ELR (cell line): ENCODE measurements at regions not wholly inside any gene's neighbourhood (a gene's known extent, or its start where the extent isn't known, plus 50 kb on each side); places are given as distances from the start of the nearest gene placed in this dataset.
"Not testable (repeated sequence)": the region's sequence is repeated elsewhere in the genome, so short reads cannot be mapped to it uniquely, and the experiment has no call there.

Experiments
- DNase-seq: peaks from one replicate; pipeline ENCODE4 v3.0.0-alpha.2; 2015; ENCODE audit warnings: low read depth

DNA sequence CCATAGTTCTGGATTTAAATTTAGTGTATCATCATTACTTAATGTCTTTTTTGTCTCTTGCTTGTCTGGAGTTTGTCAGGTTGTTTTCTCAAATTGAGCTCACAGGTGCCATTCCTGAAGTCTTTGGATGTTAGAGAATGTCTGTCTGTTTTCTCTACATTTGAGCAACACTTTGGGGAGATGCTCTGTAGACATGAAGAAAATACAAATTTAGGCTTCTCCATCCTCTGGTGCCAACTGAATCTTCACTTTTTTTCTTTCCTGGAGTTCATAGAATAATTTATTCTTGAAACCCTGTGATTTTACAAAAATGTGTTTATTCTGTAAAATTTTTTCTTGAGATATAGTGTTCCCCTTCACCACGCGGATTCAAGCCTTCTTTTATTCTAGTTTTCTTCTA, 256.4 kb upstream of the HDAC4 start:
- DNase-seq = no peak

DNA sequence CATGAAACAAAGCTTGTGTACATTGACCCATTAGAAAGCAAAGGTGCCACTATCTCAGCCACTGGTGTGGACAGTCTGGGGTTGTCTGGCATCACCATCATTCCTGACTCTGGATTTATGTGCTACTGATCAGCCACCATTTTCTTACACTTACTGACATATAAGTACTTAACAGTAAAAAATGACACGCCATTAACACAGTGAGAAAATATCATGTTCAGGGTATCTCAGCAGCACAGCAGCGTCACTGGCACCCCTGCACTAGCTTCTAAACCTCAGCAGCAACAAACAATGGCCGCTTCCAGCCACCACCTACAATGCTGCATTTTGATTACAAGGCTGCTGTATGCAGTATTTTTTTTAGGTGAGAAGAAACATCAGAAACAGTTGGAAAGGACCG, 253.4 kb upstream of the HDAC4 start:
- no peak for DNase-seq

DNA sequence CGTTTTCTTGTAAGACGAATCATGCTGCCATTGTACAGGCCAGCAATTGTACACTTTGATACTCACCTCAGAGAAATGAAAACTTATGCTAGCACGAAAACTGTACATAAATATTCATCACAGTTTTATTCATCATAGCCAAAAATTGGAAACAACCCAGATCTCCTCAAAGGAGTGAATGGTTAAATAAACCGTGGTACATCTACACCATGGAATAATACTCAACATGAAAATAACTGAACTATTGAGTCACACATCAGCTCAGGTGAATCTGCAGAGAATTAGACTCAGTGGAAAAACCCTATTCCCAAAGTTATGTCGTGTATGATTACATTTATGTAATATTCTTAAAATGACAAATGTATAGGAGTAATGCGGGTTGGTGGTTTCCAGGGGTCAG, 251.0 kb upstream of the HDAC4 start:
- DNase-seq = no peak

DNA sequence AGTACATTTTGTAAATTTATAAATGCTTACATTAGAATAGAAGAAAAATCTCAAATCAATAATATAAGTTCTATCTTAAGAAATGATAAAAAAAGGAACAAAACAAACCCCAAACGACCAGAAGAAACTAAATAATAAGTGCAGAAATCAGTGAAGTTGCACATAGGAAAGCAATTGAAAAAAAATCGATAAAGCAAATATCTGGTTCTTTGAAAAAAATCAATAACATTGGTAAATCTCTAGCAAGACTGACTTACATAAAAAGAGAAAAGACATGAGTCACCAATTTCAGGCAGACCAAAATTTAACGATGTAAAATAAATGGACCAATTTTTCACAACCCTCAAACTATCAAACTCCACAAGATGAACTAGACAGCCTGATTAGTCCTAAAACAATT, 249.9 kb upstream of the HDAC4 start:
- DNase-seq = no peak

DNA sequence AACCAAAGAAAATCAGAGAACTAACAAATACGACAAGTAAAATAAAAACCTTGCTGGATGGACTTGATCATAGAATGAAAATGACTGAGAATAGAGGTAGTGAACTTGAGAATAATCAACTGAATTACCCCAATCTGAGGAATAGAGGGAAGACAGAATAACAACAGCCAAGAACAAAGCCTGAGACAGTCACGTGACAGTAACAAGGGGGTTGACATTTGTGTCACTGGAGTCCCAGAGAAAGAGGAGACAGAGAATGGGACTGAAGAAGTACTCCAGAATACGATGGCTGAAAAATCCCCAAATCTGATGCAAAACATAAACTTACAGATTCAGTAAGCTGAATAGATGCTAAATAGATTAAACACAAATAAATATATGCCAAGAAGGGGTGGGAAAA, 248.5 kb upstream of the HDAC4 start:
- DNase-seq = no peak

DNA sequence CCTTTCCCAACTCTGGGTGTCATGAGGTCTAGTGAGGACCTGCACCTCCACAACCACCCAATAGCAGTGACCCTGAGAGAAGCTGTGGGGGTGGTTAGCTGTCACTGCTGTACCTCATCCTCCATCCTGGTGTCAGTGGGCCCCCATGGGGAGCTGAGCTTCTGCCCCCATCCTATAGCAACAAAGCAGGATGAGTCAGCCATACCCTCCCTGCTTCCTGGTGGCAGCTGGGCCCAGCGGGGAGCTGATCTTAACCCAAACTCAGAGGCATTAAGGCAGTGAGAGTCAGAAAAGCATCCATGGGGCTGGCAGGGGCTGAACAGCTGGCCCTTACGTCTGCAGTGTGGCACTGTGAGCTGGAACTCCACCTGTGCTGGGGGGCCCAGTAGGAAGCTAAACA, 247.8 kb upstream of the HDAC4 start:
- no peak for DNase-seq

DNA sequence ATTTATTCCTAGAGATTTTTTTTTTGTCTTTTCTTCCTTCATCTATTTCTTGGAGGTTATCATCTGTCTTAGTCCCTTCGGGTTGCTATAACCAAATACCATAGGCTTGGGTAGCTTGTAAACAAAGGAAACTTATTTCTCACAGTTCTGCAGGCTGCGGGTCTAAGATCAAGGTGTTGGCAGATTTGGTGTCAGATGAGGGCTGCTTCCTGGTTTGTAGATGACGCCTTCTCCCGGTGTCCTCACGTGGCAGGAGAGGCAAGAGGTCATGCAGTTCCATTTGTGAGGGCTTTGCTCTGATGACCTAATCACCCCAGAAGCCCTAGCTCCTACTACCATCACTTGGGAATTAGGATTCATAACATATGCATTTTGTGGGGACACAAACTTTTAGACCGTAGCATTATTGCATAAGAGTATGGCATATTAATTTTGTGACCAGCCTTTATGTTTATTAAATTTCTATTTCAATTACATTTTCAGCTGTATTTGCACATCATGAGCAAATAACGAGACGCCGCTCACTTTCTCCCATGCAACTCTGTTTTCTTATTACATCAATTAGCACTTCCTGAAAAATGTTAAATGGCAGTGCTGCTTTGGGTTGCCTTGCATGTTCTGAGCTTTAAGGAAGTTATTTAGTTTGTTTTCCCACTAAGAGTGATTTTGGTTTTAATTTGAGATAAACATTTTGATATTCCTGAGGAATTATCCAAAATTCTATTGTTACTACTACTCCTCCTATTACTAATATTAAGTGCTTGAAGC, 246.4 kb upstream of the HDAC4 start:
- no peak for DNase-seq

DNA sequence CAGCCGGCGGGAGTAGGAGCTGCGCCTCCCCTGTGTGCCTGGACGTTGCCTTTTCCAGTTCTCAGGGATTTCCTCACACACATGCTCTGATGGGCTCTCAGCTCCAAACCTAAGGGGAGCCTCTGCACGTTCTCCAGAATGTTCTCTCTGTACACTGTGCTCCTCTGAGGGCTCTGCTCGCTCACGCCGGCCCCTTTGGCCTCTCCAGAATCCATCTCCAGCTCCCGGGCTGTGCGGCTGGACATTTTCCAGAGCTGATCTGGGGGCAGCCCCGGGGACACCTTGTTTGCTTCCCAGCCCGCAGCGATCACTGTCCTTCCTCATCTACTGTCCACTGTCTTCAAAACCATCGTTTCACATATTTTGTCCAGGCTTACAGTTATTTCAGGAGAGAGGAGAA, 245.4 kb upstream of the HDAC4 start:
- DNase-seq = no peak

DNA sequence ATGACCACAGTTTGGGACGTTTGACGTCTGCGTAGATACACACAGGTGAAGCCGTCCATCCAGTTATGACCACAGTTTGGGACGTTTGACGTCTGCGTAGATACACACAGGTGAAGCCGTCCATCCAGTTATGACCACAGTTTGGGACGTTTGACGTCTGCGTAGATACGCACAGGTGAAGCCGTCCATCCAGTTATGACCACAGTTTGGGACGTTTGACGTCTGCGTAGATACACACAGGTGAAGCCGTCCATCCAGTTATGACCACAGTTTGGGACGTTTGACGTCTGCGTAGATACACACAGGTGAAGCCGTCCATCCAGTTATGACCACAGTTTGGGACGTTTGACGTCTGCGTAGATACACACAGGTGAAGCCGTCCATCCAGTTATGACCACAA, 243.8 kb upstream of the HDAC4 start:
- DNase-seq = not testable (repeated sequence)

DNA sequence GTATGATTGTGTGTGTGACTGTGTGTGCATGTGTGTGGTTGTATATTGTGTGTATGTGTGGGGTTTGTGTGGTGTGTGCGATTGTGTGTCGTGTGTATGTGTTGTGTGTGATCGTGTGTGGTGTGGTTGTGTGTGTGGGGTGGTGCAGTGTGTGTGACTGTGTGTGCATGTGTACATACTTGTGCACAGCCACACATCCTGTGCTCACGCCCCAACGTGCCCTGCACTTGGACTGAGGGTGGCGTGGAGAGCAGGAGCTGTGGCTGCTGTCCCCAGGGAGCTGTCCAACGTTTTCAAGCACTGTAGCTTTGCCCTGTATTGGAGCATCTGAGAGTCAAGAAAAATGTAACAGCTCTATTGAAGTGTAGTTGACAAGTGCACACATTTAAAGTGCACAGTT, 243.2 kb upstream of the HDAC4 start:
- peak; percentile 8 for DNase-seq

DNA sequence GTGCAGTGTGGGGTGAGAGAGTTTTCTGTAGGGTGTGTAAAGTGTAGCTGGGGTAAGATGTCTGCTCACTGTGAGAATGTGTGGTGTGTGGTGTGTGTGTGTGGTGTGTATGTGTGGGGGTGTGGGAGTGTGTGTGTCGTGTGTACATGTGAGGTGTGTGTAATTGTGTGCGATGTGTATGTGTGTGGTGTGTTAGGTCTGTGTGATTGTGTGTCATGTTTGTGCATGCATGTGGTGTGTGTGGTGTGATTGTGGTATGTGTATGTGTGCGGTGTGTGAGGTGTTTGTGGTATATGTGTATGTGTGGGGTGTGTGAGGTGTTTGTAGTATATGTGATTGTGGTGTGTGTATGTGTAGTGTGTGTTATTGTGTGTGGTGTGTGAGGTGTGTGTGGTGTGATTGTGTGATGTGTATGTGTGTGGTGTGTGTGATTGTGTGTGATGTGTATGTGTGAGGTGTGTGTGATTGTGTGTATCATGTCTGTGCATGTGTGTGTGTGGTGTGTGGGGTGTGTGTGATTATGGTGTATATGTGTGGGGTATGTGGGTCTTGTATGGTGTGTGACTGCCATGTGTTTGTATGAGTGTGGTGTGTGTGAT, 241.7 kb upstream of the HDAC4 start:
- DNase-seq = no peak

DNA sequence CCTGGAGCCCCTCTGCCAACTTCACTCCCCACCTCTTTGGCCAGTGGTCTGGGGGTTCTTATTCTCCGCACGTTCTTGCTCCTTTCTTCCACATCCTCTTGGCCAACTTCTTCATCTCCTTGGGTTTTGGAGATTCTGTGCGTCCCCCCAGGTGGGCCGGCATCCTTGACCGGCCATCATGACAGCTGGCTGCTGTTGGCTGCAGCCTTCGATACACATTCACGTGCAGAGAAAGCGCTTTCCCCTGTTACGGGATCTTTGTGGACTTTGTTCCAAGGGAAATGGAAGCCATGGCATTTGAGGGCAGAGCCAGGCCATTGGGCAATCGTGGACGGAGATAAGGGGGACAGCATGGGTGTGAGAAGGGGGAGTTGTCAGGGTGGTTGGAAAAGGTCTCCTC, 241.1 kb upstream of the HDAC4 start:
- not testable (repeated sequence) for DNase-seq

DNA sequence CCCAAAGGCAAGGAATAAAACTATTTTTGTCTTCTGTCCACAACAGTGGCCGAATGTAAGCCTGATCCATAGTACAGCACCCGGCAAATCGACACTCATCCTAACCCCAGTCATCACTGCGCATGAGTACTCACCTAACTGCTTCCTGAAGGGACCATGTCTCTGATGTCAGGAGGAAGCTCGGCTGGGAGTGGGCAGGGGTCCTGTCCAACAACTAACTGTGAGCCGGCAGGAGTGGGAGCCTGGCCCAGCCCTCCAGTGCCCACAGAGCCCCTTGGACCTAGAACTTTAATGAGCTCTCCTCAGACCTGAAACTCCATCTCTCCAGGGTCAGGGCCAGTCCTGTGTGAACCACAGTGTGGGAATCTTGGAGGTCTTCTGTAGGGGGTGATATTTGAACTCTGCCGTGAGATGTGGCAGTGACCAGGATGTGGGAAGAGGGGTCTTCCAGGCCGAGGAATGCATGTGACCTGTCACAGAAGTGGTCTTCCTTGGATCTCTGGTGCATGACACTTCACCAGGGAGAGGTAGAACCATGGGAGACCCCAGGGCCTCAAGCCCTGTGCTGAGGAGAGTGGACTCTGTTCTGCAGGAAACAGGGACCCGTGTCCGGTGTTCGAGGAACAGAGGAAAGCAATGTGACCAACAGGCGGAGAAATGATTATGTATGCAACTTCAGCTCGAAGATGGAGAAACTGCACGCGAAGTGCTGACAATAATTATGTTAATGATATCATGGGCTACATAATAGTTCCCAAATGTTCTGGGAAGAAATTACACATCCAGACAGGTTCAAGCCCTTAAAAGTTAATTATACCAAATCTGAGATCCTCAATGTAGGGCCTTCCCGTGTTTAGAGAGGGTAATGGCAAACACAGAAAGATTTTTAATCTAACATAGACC, 240.1 kb upstream of the HDAC4 start:
- no peak for DNase-seq

DNA sequence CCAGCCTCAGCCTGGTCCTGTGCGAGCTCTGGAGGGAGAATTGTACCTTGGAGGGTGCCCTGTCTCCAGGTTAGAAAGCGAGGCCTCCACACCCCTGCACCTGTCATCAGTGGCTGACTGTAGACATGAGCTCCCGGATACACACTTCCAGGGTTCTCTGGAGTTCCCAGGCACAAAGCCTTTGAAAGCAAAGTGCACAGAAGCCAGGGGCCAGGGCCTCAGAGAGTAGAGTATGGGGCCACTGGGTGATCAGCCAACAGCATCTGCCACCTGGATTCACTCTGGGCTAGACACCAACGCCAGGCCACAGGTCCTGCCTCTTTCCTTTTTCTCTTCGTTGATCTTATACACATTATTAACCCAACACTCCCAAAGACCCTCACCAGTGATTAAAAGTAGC, 239.4 kb upstream of the HDAC4 start:
- no peak for DNase-seq

DNA sequence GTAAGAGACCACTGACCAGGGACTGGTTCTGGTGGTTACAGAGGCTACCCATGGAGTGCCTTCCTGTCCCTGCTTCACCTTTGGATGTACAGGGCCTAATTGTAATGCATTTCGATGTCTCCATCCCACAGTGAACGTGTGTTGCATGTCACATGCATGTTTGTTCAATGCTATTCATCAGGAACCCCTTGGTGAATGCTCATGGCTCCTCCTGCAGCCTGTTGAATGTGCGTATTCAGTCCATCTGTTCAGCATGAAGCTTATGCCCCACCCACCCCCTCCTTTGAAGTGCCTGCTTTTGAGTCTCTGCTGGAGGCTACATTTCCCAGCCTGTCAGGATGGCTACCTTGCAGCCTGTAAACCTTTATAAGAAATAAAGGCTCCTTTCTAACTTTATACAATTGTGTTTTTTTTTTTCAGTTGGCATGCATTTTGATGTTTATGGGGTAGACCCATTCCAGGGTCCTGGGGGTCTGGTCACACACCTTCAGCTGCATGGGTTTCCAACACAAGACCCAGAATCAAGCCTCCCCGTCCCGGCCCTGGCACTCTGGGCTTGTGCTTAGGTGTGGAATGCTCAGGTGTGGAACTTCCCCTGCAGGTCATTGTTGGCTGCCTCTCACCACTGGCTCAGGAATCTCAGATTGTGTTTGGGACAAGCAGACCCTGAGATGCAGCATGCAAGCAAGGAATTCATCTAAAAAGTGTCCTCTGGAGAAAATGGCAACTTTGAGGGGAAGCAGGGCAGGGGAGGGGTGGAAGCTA, 238.8 kb upstream of the HDAC4 start:
- no peak for DNase-seq

DNA sequence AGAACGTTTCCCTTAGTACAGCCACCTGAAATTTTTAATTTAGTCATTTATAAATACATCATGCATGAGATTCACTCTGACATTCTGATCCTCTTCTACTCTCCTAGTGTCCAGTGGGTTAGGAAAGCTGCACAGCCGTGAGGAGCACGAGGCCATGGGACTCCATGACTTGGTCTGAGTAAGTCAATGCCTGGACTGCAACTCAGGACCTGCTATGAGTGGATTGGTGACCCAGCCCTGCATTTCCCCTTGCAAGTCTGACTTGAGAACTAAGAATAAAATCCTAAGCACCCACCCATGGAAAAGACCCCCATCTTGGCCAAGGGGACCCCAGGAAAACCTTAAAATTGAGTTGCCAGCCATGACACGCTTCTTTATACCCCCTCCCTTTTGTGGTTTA, 237.6 kb upstream of the HDAC4 start:
- no peak for DNase-seq

DNA sequence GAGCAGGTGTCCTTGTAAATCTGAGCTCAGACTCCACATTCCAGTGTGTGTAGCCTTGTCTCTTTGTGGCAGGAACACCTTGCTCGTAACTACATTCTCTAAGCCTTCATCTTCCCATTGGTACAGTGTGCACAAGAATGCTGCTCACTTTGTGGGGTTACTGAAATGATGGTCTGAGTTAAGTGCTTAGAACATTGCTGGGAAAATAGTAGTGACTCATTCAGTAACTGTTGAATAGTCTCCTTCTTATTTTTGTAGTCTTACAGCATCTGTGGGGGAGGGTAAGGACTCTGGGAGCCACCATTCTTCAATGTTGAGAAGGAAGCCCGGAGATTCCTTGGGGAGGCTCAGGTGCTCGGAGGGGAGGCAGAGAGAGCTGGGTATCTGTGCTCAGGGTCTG, 236.0 kb upstream of the HDAC4 start:
- no peak for DNase-seq

DNA sequence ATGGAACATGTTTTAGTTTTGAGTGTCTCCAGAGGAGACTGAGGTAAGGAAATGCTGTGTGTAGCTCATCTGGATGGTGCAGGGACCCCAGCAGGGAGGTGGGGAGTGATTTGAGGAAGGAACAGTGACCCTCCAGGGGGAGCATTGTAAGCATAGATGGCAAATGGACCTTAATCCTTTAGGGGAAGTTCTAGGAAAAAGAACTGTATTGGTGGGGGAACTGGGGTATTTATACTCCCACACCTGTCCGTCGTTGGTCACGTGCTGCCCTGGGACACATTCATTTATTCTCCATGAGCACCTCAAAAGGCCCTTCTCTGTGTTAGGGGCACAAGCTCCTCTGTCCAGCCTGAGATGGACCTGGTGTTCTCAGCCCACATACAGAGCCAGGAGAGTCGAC, 233.9 kb upstream of the HDAC4 start:
- no peak for DNase-seq

DNA sequence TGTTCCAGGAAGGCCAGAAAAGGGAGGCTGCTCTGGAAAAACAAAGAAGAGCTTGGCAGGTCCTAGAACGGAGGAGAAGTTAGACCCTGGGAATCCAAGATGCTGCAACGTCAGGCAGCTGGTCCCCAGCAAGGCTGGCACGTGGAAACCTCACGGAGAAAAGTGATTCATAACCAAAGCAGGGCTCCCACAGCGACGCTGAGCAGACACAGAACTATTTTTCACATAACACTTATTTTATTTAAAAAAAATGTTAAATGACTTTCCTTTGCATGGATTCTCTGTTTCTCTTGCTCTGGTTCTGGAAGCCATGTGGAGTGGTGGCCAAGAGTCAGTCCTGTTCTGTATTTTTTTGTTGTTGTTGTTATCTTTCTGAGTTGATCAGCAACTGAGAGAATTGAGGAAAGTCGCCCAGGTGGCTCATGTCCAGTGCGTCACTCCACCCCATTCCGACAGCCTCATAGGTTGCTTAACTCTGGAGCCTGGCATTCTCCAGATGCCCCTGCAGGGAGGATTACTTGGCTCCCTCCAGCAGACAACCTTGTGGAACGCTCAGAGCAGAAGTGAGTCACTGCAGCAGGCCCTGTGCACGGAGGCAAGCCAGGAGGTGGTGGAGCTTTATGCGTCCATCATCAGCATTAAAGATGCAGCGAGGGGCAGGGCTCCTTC, 229.9 kb upstream of the HDAC4 start:
- DNase-seq = peak; percentile 15

DNA sequence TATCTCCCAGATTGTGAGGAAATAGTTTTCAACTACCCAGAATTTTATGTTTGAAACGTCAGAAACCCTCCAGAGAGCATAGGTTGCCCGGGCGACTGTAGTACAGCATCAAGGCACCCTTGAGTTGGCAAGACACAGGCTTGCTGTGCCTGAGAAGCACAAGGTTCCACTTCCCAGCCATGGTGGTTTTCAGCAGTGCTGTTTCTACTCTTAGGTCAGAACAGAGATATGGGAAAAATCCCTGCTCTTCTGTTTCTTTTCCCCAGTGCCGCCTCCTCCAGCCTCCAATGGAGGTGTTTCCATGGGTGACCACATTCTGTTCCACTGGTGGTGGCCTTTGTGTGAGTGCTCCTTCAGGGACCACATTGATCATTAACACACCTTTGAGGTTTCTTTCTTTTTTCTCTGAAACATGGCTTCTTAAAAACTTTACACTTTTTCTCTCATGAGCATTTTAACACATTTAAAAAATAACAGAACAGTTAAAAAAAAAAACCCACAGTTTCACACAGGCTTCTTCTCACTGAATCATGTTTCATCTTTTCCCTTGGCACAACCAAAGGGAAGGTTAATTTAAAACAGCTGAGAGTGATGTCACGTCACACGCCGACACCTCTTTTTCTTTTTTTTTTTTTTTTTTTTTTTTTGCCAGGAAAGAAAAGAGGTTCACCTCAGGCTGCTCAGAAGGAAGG, 229.3 kb upstream of the HDAC4 start:
- no peak for DNase-seq

DNA sequence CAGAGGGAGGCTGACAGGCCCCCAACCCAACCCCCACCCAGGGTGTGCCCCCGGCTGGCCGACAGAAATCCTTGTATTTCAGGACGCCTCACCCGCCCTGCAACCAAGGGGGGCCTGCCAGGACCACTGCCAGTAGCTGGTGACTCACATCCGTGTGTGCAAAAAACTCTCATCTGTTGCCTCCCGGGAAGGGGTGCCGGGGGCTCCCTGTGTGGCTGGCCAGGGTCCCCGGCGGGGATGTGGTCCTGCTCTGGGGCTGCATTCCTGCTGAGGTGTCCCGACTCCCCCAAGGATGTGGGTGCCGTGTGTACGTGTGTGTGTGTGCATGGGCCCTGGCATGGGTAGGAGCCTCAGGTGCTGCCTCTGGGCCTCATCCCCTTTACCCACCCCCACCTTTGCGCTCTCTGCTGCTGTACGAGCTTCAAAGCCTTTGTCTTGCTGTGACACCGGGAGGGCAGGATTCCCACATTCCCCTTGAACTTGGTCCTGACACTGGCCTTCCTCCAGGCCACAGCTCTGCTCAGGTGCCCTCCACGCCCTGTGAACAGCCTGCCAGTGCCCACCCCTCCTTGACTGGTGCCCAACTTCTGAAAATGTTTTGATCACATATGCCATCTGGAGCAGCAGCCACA, 226.3 kb upstream of the HDAC4 start:
- DNase-seq = no peak
